NCI-H748 (cell line): ENCODE measurements at regions not wholly inside any gene's neighbourhood (a gene's known extent, or its start where the extent isn't known, plus 50 kb on each side); places are given as distances from the start of the nearest gene placed in this dataset.
"Not testable (repeated sequence)": the region's sequence is repeated elsewhere in the genome, so short reads cannot be mapped to it uniquely, and the experiment has no call there.

Experiments
- DNase-seq: peaks from one replicate; lab custom pipeline; 2025; ENCODE audit not compliant: unreplicated experiment; lab: John Stamatoyannopoulos, UW

- no peak for DNase-seq
Measured at GRCh38 chr4:64216741-64217140, 192.5 kb downstream of the TECRL start.

- no peak for DNase-seq
Measured at GRCh38 chr4:64205376-64205775, 203.9 kb downstream of the TECRL start.

GRCh38 chr4:64200001-64200555 lies 209.2 kb downstream of the TECRL start:
- DNase-seq, result no peak

- DNase-seq, result no peak
Measured at GRCh38 chr4:64195582-64195981, 213.7 kb downstream of the TECRL start.

- no peak for DNase-seq
Measured at GRCh38 chr4:64192731-64193412, 216.4 kb downstream of the TECRL start.

GRCh38 chr4:64174247-64174882 lies 234.9 kb downstream of the TECRL start:
- no peak for DNase-seq

- DNase-seq, result no peak
Measured at GRCh38 chr4:64166365-64166764, 242.9 kb downstream of the TECRL start.

GRCh38 chr4:64158648-64159326 lies 250.5 kb downstream of the TECRL start:
- DNase-seq, result peak; percentile 48

- no peak for DNase-seq
Measured at GRCh38 chr4:64157397-64157796, 251.9 kb downstream of the TECRL start.

- DNase-seq, result no peak
Measured at GRCh38 chr4:64156253-64156652, 253.0 kb downstream of the TECRL start.

GRCh38 chr4:64146030-64146429 lies 263.2 kb downstream of the TECRL start:
- no peak for DNase-seq

GRCh38 chr4:64144994-64145393 lies 264.3 kb downstream of the TECRL start:
- no peak for DNase-seq

- no peak for DNase-seq
Measured at GRCh38 chr4:64130907-64131306, 278.3 kb downstream of the TECRL start.

- no peak for DNase-seq
Measured at GRCh38 chr4:64125354-64125753, 283.9 kb downstream of the TECRL start.

GRCh38 chr4:64121803-64122202 lies 287.4 kb downstream of the TECRL start:
- no peak for DNase-seq

GRCh38 chr4:64105903-64106302 lies 303.3 kb downstream of the TECRL start:
- DNase-seq, result no peak

- no peak for DNase-seq
Measured at GRCh38 chr4:64095398-64095797, 313.9 kb downstream of the TECRL start.

- no peak for DNase-seq
Measured at GRCh38 chr4:64079316-64079715, 329.9 kb downstream of the TECRL start.

- DNase-seq, result no peak
Measured at GRCh38 chr4:64068096-64068495, 341.2 kb downstream of the TECRL start.

- no peak for DNase-seq
Measured at GRCh38 chr4:64062991-64063390, 346.3 kb downstream of the TECRL start.

GRCh38 chr4:64037033-64037432 lies 372.2 kb downstream of the TECRL start:
- DNase-seq, result not testable (repeated sequence)

- DNase-seq, result no peak
Measured at GRCh38 chr4:64022560-64022959, 386.7 kb downstream of the TECRL start.
